ENCODE measurements at regions not wholly inside any gene's neighbourhood (a gene's known extent, or its start where the extent isn't known, plus 50 kb on each side); places are given as distances from the start of the nearest gene placed in this dataset.
"Not testable (repeated sequence)": the region's sequence is repeated elsewhere in the genome, so short reads cannot be mapped to it uniquely, and the experiment has no call there.

DNA sequence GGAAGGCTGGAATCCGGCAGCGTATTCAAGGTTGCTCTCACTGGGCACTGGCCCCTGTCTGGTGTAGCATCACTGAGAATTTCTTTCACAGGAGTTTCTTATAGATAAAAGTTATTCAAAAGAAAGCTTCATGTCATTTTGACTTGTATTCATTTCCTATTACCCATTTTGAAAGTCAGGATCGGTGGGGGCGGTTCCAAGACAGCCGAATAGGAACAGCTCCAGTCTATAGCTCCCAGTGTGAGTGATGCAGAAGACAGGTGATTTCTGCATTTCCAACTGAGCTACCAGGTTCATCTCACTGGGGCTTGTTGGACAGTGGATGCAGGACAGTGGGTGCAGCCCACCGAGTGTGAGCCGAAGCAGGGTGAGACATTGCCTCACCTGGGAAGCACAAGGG, 51.5 kb upstream of the CDC42EP3 start:
- not testable (repeated sequence) for H3K36me3 ChIP-seq; H3K9me3 ChIP-seq; DNase-seq (ENCODE audit: low spot score); ATAC-seq (ENCODE audit: insufficient number of reproducible peaks, low FRiP score, low read depth); H3K27me3 ChIP-seq (replicated peaks; ENCODE audit: insufficient read depth); H3K27ac ChIP-seq; H3K4me3 ChIP-seq
- H3K4me1 ChIP-seq (ENCODE audit: control insufficient read depth in 1 of 2, low read depth in 2 of 2), result peaks cover 10 to 20% of the 10 kb centered on the region in 2 donors

DNA sequence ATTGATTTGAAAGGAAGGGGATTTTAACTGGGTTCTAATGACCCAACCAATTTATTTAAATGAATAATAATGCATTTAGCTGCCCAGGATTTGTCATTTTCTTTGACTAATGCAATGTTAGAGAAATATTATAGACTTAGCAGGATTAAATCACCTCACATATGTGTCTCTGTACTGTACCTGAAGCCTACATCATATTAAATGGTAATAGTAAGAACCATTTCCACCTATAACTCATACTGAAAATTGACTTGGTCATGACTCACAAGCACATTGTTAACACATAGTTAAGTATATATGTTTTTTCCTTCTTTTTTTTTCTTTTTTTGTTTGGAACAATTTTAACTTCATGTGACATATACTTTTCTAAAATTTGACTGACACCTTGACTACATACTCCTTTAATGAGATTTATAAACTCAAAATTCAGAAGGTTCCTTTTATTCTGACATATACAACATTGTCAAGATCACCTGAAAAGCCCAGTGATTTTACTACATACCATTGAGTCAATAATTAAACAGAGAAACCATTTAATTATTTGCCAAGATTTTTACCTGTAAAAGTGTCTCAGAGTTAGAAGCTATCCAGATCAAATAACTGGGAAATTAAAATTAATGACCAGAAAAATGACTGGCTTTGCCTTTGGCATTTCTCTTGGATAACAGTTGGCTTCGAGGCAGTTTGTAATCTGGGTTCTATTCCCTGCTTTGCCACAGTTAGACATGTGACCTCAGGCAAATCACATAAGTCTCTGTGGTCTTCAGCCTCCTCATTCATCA, 58.8 kb upstream of the CDC42EP3 start:
- no peaks in the 10 kb centered on the region for H3K27me3 ChIP-seq (replicated peaks; ENCODE audit: insufficient read depth)
- H3K27ac ChIP-seq, result peak overlapping the region in 1 of 2 donors; percentile 32
- no peaks in the 10 kb centered on the region for H3K9me3 ChIP-seq
- DNase-seq (ENCODE audit: low spot score) (no peak), ATAC-seq (ENCODE audit: insufficient number of reproducible peaks, low FRiP score, low read depth) (no peak)
- H3K4me1 ChIP-seq (ENCODE audit: control insufficient read depth in 1 of 2, low read depth in 2 of 2), result peaks cover 12 to 39% of the 10 kb centered on the region in 2 donors
- no peak overlapping the region for H3K4me3 ChIP-seq
- TF ChIP-seq, protein P1, sequence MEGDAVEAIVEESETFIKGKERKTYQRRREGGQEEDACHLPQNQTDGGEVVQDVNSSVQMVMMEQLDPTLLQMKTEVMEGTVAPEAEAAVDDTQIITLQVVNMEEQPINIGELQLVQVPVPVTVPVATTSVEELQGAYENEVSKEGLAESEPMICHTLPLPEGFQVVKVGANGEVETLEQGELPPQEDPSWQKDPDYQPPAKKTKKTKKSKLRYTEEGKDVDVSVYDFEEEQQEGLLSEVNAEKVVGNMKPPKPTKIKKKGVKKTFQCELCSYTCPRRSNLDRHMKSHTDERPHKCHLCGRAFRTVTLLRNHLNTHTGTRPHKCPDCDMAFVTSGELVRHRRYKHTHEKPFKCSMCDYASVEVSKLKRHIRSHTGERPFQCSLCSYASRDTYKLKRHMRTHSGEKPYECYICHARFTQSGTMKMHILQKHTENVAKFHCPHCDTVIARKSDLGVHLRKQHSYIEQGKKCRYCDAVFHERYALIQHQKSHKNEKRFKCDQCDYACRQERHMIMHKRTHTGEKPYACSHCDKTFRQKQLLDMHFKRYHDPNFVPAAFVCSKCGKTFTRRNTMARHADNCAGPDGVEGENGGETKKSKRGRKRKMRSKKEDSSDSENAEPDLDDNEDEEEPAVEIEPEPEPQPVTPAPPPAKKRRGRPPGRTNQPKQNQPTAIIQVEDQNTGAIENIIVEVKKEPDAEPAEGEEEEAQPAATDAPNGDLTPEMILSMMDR (IDR thresholded peaks at IDR 0.05), result no peak
- H3K36me3 ChIP-seq, result no peaks in the 10 kb centered on the region

DNA sequence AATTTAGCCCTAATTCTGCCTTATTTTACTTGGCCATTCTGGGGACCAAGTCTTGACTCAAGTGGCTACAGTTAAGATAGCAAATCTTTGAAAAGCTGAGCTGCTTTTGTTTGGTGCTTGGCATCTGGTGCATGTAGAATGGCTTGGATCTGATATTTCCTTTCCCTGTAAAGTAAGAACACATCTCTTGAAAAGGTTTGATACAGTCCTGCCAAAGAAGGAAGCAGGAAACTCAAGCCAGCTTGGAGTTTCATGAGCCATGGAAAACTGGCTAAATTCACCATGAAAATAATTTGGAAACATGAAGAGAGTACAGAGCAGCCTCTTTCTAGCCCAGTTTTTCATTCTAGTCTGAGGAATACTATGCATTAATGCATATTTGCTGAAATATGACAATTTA, 61.0 kb upstream of the CDC42EP3 start:
- not testable (repeated sequence) for H3K27me3 ChIP-seq (replicated peaks; ENCODE audit: insufficient read depth); H3K36me3 ChIP-seq; DNase-seq (ENCODE audit: low spot score); H3K4me3 ChIP-seq; H3K9me3 ChIP-seq; ATAC-seq (ENCODE audit: insufficient number of reproducible peaks, low FRiP score, low read depth)
- Histone ChIP-seq H3K27ac (peak overlapping the region; percentile 16 to 90), H3K4me1 (ENCODE audit: control insufficient read depth in 1 of 2, low read depth in 2 of 2) (peaks cover 15 to 58% of the 10 kb centered on the region in 2 donors)

DNA sequence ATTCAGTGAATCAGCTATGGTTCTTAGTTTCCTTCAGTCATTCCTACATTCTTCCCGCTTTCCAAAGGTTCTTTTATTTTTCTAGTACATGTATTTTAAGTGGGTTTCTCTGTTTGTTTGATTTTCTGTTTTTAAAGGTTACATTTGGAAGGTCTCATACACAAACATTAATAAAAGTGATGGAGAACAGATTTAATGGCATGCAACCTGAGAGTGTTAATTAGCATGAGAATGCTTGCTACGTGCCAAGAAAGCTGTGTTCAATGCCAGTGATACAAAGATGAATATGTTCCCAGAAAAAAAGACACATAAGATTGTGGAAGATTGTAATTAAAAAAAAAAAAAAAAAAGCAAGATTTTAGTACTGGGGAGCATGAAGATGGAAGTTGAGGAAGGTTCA, 61.8 kb upstream of the CDC42EP3 start:
- Histone ChIP-seq H3K27me3 (replicated peaks; ENCODE audit: insufficient read depth) (no peaks in the 10 kb centered on the region), H3K4me1 (ENCODE audit: control insufficient read depth in 1 of 2, low read depth in 2 of 2) (peaks cover 15 to 66% of the 10 kb centered on the region in 2 donors), H3K9me3 (no peaks in the 10 kb centered on the region), H3K36me3 (no peaks in the 10 kb centered on the region), H3K4me3 (no peak overlapping the region), H3K27ac (peak overlapping the region; percentile 79 to 90)
- DNase-seq (ENCODE audit: low spot score) (no peak), ATAC-seq (ENCODE audit: insufficient number of reproducible peaks, low FRiP score, low read depth) (no peak)
- TF ChIP-seq, protein P1 (IDR thresholded peaks at IDR 0.05), result no peak

DNA sequence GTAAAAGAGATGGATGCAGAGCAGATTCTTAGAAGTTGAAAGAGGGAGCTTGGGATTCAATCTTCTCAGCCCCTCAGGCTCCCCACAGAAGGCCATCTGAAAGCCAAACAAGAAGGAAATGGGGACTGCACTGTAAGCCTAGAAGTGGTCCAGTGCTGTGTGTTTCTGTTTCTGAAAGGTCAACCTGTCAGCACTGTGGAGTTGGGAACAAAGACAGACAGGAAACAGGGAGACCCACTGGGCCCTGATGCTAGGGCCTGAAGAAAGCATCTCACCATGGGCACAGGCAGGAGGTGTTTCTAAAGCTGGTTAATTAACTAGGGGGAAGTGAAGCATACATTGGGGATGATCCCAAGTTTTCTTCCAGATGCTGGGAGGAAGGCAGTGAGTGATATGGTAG, 62.5 kb upstream of the CDC42EP3 start:
- not testable (repeated sequence) for DNase-seq (ENCODE audit: low spot score); H3K9me3 ChIP-seq; H3K36me3 ChIP-seq; ATAC-seq (ENCODE audit: insufficient number of reproducible peaks, low FRiP score, low read depth); H3K4me3 ChIP-seq; H3K27me3 ChIP-seq (replicated peaks; ENCODE audit: insufficient read depth)
- H3K27ac ChIP-seq, result peak overlapping the region; percentile 79 to 90
- peaks cover 15 to 70% of the 10 kb centered on the region in 2 donors for H3K4me1 ChIP-seq (ENCODE audit: control insufficient read depth in 1 of 2, low read depth in 2 of 2)

DNA sequence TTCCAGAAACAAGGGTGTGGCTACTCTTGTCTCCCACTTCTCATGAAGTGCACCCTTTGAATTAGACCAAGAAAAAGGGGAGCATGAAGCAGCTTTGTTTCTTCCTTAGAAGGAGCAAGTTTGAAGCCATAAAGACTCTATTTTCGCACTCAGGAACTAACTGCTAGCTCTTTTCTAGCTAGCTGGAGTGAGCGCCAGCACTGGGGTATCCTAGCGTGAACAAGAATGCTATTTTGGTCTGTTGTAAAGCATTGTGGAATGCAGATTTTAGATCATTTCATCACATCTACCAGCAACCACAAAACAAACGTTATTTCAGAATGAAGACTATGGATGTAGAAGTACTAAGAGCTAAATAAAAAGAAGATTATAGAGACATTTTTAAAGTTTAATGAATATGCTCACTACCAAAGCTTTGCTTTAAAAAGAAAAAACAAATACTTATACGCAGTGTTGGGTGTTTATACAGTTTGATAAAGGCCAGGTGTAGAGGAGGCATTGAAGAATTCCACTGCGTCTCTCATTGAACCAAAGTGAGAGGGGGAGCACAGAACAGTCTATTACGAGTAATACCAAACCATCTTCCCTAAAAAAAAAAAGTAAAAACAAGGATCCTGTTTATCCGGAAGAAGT, 63.6 kb upstream of the CDC42EP3 start:
- Histone ChIP-seq H3K4me1 (ENCODE audit: control insufficient read depth in 1 of 2, low read depth in 2 of 2) (peaks cover 15 to 70% of the 10 kb centered on the region in 2 donors), H3K27ac (peak overlapping the region; percentile 79 to 90), H3K4me3 (peak overlapping the region; percentile 41)
- H3K36me3 ChIP-seq; H3K27me3 ChIP-seq (replicated peaks; ENCODE audit: insufficient read depth); DNase-seq (ENCODE audit: low spot score); H3K9me3 ChIP-seq: not testable (repeated sequence)
- peak; percentile 70 for ATAC-seq (ENCODE audit: insufficient number of reproducible peaks, low FRiP score, low read depth)

DNA sequence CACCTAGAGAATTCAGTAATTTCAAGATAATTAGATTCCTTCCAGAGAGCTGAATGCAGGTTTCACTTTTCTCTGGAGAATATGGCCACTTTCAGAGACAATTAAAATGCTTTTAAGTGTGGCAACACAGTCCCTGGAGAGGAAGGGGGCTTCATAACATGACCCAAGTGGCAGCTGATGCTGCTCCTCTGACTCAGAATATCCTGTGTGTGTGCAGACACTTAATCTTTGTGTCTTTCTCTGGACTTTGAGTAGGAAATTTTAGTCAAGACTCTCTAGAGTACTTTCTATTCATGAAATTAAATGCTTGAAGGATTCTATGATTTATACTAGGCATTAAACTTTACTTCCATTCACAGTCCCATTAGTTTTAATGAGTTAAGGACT, 64.1 kb upstream of the CDC42EP3 start:
- H3K27ac ChIP-seq, result peak overlapping the region; percentile 79 to 90
- not testable (repeated sequence) for H3K9me3 ChIP-seq; ATAC-seq (ENCODE audit: insufficient number of reproducible peaks, low FRiP score, low read depth); H3K36me3 ChIP-seq; DNase-seq (ENCODE audit: low spot score); H3K27me3 ChIP-seq (replicated peaks; ENCODE audit: insufficient read depth)
- H3K4me3 ChIP-seq, result peak overlapping the region; percentile 41
- peaks cover 15 to 70% of the 10 kb centered on the region in 2 donors for H3K4me1 ChIP-seq (ENCODE audit: control insufficient read depth in 1 of 2, low read depth in 2 of 2)

Measured in thoracic aorta (tissue), 2 donors.